ENCODE measurements at regions not wholly inside any gene's neighbourhood (a gene's known extent, or its start where the extent isn't known, plus 50 kb on each side); places are given as distances from the start of the nearest gene placed in this dataset.
A peak's percentile ranks its signal among the peaks of the same experiment; 100 is the strongest.

DNA sequence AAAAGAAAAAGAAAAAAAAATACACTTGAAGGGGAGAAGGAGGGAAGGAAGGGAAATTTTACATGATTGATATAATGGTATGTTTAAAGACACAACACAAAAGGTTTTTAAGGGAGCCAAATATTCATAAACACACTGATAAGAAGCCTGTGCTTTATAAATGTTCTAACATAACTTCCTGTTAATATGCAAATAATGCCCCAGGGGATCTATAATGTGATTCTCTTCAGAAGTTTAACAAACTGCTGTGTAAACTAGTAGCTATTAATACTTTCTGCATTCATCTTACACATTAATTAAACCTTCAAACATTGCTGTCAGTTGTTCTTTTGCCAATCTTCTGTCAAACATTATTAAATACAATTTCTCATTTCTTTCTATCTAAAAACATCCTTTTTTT, 231.6 kb downstream of the TJP1 start:
- TF ChIP-seq, protein P1, sequence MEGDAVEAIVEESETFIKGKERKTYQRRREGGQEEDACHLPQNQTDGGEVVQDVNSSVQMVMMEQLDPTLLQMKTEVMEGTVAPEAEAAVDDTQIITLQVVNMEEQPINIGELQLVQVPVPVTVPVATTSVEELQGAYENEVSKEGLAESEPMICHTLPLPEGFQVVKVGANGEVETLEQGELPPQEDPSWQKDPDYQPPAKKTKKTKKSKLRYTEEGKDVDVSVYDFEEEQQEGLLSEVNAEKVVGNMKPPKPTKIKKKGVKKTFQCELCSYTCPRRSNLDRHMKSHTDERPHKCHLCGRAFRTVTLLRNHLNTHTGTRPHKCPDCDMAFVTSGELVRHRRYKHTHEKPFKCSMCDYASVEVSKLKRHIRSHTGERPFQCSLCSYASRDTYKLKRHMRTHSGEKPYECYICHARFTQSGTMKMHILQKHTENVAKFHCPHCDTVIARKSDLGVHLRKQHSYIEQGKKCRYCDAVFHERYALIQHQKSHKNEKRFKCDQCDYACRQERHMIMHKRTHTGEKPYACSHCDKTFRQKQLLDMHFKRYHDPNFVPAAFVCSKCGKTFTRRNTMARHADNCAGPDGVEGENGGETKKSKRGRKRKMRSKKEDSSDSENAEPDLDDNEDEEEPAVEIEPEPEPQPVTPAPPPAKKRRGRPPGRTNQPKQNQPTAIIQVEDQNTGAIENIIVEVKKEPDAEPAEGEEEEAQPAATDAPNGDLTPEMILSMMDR (IDR thresholded peaks at IDR 0.05) = no peak
- no peak for DNase-seq (ENCODE audit: low spot score)
- no peak for ATAC-seq (ENCODE audit: low FRiP score)

DNA sequence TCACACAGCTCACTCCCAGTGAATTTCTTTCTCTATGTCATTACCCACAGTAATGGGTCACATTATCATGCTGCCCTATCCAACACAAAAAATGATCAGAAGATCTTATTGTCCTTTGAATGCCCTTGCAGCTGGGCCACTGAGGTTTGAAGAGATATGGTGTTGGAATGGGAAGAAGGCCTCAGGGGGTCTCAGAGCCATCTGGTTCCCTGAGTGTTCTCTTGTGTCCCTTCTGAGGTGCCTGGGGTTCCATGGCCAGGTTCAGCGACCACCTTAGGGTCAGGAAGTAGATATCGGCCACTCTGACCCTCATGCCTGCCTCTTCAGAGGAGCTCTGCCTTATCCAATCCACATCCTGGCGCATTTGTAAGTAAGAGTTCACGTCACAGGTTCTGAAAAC, 232.3 kb downstream of the TJP1 start:
- no peak for DNase-seq (ENCODE audit: low spot score)
- TF ChIP-seq, protein P1 (IDR thresholded peaks at IDR 0.05) = no peak
- ATAC-seq (ENCODE audit: low FRiP score) = no peak

GRCh38 chr15:29589416-29589815, 232.9 kb downstream of the TJP1 start:
- TF ChIP-seq, protein P1 (IDR thresholded peaks at IDR 0.05) = no peak
- DNase-seq (ENCODE audit: low spot score) = no peak
- ATAC-seq (ENCODE audit: low FRiP score) = no peak

DNA sequence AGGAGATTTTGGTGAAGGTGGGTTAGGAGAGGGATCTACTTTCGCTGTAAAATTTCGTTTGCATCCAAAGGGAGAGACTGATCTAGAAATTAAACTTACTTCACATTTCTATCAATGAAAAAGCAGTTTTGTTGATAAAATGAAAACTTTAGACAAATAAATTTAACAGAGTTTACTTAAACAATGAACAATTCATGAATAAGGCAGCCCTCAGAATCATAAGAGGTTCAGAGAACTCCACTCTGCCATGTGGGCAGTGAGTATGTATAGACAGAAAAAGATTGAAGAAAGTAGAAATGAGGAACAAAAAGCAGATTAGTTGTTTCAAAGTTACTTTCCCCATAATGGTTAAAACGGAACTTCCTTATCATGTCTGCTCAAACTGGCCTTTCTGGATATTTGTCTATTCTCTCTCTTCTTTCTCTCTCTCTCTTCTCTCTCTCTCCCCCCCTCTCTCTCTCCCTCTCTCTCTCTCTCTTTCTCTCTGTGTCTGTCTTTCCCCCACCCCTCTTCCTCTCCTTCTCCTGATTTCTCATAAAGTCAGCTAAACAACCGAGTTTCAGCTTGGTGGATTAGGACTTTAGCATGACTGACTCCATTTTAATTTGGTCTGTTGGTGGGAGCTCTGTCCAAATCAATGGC, 248.9 kb downstream of the TJP1 start:
- TF ChIP-seq, protein P1 (IDR thresholded peaks at IDR 0.05) = no peak
- ATAC-seq (ENCODE audit: low FRiP score) (no peak), DNase-seq (ENCODE audit: low spot score) (no peak)

DNA sequence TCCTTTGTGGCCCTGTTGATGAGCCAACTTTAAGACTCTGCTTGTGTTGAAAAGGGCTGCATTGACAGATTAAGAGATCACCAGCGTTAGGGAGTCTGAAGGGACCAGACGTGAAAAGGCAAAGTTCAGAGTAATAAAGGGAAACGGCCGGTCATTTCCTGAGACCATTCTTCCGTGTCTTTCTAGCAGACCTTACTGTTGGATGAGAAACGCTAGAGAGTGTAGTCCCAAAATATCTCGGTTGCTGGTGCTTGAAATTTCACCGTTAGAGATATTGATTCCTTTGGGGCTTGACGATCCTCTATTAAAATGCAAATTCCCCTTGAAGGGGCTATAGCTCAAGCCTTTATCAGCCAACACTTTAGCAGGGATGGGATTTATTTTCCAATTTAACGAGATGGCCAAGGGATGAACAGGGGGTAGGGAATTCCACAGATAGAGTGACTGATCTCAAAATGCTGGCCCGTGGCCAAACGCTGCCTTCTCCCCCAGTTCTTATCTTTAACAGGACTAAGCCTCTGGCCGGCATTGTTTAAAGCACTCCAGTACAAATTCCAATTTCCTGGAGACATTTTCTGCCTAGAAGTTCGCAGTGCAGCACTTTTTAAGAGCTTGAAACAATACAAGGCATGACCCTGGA, 250.4 kb downstream of the TJP1 start:
- ATAC-seq (ENCODE audit: low FRiP score) (no peak), DNase-seq (ENCODE audit: low spot score) (no peak)
- TF ChIP-seq, protein P1 (IDR thresholded peaks at IDR 0.05) = no peak

DNA sequence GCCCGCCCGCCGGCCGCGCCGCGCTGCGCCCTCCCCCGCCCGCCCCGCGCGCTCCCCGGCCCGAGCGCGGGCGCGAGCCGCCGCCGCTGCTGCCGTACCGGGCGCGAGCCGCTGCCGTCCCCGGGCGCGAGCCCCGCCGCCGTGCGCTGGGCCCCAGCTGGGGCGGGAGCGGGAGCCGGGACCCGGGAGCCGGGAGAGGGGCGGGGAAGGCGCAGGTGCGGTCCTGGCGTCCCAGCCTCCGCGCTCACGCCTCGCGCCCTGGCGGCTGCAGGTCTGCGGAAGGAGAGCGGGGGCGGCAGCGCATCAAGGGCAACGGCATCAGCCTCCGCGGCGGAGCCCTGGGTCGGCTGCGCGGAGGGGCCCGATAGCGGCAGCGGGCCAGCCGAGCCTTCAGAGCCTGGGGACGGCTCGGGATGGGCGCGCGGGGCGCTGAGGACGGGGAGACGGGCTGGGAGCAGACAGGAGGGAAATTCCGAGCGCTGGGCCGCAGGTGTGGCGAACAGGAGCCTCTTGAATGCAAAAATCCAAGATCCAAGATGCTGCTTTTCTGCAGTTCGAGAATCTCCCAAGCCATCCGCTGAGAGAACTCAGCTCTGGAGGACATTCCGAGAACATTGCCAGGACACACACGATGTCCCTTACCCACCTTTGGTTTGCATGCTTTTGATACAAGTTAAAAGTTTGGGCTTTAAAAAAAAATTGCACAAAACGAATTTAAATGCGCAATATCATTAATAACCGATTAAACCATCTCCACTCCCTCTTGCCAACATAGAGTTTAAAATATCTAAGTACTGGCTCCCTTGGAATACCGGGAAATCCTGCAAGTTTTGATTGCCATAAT, 251.1 kb downstream of the TJP1 start:
- TF ChIP-seq, protein P1 (IDR thresholded peaks at IDR 0.05) = no peak
- ATAC-seq (ENCODE audit: low FRiP score) = peak; percentile 65
- no peak for DNase-seq (ENCODE audit: low spot score)
